Anterior cingulate cortex (tissue), 58 donors: ENCODE measurements at regions not wholly inside any gene's neighbourhood (a gene's known extent, or its start where the extent isn't known, plus 50 kb on each side); places are given as distances from the start of the nearest gene placed in this dataset.
"Not testable (repeated sequence)": the region's sequence is repeated elsewhere in the genome, so short reads cannot be mapped to it uniquely, and the experiment has no call there.

Experiments used
- DNase-seq, 58 donors: peaks; one replicate each; lab custom pipeline; 2025; lab: John Stamatoyannopoulos, UW

- DNase-seq = no peak
These were observed 87.1 kb upstream of the HAND1 start for GRCh38 chr5:154565123-154565522.

- no peak for DNase-seq
These were observed 84.3 kb upstream of the HAND1 start for GRCh38 chr5:154562244-154562880.

- no peak for DNase-seq
These were observed 81.6 kb upstream of the HAND1 start for GRCh38 chr5:154559398-154560276.

- no peak for DNase-seq
These were observed 79.5 kb upstream of the HAND1 start for GRCh38 chr5:154557548-154557947.

GRCh38 chr5:154547551-154547950 is 69.5 kb upstream of the HAND1 start:
- no peak for DNase-seq

GRCh38 chr5:154546719-154547118 is 68.7 kb upstream of the HAND1 start:
- no peak for DNase-seq

- DNase-seq = no peak
These were observed 66.6 kb upstream of the HAND1 start for GRCh38 chr5:154544646-154545045.

GRCh38 chr5:154543380-154543779 is 65.4 kb upstream of the HAND1 start:
- no peak for DNase-seq

- DNase-seq = no peak
These were observed 64.6 kb upstream of the HAND1 start for GRCh38 chr5:154542581-154542980.

- no peak for DNase-seq
These were observed 64.0 kb upstream of the HAND1 start for GRCh38 chr5:154542000-154542399.

GRCh38 chr5:154541553-154541952 is 63.5 kb upstream of the HAND1 start:
- DNase-seq = no peak

- no peak for DNase-seq
These were observed 62.6 kb upstream of the HAND1 start for GRCh38 chr5:154540600-154540999.

- DNase-seq = no peak
These were observed 60.5 kb upstream of the HAND1 start for GRCh38 chr5:154538492-154538891.

- not testable (repeated sequence) for DNase-seq
These were observed 58.4 kb upstream of the HAND1 start for GRCh38 chr5:154536439-154536838.

GRCh38 chr5:154535535-154535934 is 57.5 kb upstream of the HAND1 start:
- no peak for DNase-seq

GRCh38 chr5:154534457-154535050 is 56.5 kb upstream of the HAND1 start:
- DNase-seq = no peak

- DNase-seq = no peak
These were observed 51.3 kb upstream of the HAND1 start for GRCh38 chr5:154529282-154529681.

GRCh38 chr5:154528005-154528594 is 50.1 kb upstream of the HAND1 start:
- no peak for DNase-seq
